A172 (cell line): ENCODE measurements at regions not wholly inside any gene's neighbourhood (a gene's known extent, or its start where the extent isn't known, plus 50 kb on each side); places are given as distances from the start of the nearest gene placed in this dataset.

Source experiments
- DNase-seq: peaks from one replicate; pipeline ENCODE4 v3.0.0-alpha.2; 2015; ENCODE audit warnings: low spot score

- no peak for DNase-seq
These were observed 53.4 kb downstream of the FOXB1 start for GRCh38 chr15:60057554-60057953.

- no peak for DNase-seq
These were observed 55.1 kb downstream of the FOXB1 start for GRCh38 chr15:60059186-60059585.

DNA sequence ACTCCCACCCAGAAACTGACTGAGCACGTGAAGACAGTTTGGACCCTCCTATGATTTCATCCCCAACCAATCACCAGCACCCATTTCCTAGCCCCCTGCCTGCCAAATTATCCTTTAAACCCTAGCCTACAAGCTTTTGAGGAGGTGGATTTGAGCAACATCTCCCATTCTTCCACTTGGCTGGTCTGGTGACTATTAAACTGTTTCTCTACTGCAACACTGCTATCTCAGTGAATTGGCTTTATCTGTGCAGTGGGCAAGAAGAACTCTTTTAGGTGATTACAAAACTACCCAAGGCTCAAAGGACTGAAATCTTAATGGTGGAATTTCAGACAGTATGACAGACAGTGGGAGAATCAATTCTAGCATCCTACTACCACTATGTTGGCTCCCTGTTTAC lies 57.6 kb downstream of the FOXB1 start:
- no peak for DNase-seq

- DNase-seq = no peak
These were observed 58.7 kb downstream of the FOXB1 start for GRCh38 chr15:60062826-60063225.

DNA sequence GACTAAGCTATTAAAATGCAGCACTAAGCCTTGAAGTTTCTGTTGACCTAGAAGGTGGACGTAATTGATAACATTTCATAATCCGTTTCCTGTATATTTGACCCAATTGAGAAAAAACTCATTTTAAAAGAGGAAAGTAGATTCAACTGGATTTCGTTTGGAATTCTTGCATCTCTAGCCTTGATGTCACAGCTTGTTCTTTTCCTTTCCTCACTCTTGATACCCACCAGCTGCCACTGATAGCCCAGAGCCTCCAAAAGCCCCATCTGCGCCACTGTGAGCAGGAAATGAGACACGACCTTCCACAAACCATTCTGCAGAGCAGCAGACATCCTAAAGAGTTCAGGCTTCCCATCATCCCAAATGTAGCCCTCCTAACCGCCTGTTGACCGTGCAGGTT lies 61.8 kb downstream of the FOXB1 start:
- DNase-seq = no peak

- DNase-seq = peak; percentile 74
These were observed 66.9 kb downstream of the FOXB1 start for GRCh38 chr15:60070838-60071493.

DNA sequence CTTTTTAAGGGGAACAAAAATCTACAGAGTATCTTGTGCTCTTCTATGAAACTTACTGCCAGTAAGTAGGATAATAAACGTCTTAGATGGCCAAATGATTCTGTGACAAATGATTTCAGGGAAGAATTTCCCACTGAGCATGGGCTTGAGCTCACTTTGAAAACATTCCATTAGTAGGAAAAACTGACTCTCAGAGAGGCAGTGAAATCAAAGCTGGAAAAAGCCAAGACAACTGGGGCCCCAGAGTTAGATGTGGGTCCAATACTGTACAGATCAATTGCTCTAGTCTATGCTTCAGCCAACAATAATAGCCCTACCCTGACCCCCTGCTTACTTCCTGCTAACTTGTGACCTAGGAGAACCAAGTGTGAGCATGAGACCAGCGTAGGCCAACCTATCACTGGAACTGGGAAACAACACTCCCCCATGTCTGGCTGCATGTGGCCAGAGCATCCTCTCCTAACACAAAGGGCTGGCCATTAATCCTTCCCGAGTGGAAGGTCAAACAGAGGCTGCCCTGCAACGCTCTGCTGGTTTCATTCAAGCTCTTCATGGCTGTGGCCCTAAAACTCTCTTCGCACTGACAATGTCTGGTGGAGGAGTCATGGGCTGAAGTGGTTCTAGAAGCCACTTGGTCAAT lies 68.8 kb downstream of the FOXB1 start:
- no peak for DNase-seq

GRCh38 chr15:60073466-60073840 lies 69.3 kb downstream of the FOXB1 start:
- no peak for DNase-seq

GRCh38 chr15:60074181-60074885 lies 70.2 kb downstream of the FOXB1 start:
- peak; percentile 5 for DNase-seq

- no peak for DNase-seq
These were observed 71.9 kb downstream of the FOXB1 start for GRCh38 chr15:60076045-60076444.

GRCh38 chr15:60076582-60077276 lies 72.6 kb downstream of the FOXB1 start:
- no peak for DNase-seq

GRCh38 chr15:60077581-60078359 lies 73.7 kb downstream of the FOXB1 start:
- no peak for DNase-seq

GRCh38 chr15:60079210-60079609 lies 75.1 kb downstream of the FOXB1 start:
- no peak for DNase-seq

DNA sequence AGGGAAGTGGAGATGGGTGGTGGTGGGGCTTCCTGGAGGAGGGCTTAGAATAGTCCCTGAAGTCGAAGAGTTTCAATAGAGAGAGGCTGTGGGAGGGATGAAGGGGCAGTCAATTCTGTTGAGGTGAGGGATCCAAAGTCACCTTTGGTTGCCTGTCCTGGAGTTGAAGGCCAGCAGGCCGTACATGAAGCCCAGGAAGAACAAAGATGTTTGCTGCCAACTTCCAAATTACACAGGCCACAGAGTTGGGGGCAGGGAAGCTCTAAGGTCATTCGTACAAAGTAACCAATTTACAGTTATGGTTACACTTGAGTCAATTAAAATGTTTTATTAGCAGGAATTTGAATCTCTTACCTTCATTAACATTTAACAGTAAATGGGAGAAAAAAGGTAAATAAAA lies 77.9 kb downstream of the FOXB1 start:
- no peak for DNase-seq

DNA sequence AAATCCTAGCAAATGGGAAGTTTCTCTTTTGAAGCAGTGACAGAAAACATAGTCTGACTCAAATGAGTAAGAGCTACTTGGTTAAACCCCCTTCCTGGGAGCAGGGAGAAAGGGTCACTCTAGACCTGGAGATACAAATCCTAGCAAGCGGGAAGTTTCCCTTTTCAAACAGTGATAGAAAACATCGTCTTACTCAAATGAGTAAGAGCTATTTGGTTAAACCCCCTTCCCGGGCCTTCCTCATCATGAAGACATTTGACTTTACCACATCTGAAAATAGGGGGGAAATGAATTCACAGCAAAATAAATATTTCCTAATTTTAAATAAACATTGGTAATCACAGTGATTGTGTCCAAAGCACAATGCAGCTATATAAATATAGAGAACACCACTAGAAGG lies 79.2 kb downstream of the FOXB1 start:
- DNase-seq = no peak

- DNase-seq = peak; percentile 50
These were observed 82.7 kb downstream of the FOXB1 start for GRCh38 chr15:60086681-60087429.

- peak; percentile 4 for DNase-seq
These were observed 83.5 kb downstream of the FOXB1 start for GRCh38 chr15:60087561-60087960.

- DNase-seq = no peak
These were observed 86.6 kb downstream of the FOXB1 start for GRCh38 chr15:60090747-60091146.

GRCh38 chr15:60091157-60091556 lies 87.0 kb downstream of the FOXB1 start:
- DNase-seq = peak; percentile 75

DNA sequence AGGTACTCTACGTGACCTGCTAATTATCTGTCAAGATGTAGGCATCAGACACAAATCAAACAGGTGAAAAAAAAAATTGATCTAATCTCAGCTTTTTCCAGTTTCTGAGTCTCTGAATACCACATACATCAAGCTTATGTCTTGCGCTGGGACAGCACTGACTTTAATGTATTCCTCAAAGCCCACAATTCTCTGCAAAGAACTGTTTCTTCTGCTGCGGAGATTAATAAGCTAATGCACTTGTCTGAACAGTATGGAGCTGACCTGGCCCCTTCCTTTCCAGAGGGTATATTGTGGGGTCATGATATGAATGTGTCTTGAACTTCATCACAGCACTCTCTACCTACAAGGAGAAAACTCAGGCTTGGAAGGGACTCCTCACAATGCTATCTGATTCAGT lies 87.8 kb downstream of the FOXB1 start:
- no peak for DNase-seq
